OCI-LY1 (cell line): ENCODE measurements at regions not wholly inside any gene's neighbourhood (a gene's known extent, or its start where the extent isn't known, plus 50 kb on each side); places are given as distances from the start of the nearest gene placed in this dataset.

Experiments used
- CTCF ChIP-seq: fragments of 200-600 bp; sonication (generic), shearing (Covaris generic); IDR thresholded peaks from 2 replicates; pipeline ENCODE4 v1.5.1; 2017; ENCODE audit warnings: mild to moderate bottlenecking, antibody characterized with exemption, low read length, moderate library complexity, mixed read lengths
- EZH2 ChIP-seq: fragments of 200-600 bp; sonication (generic), shearing (Covaris generic); IDR thresholded peaks from 2 replicates; pipeline ENCODE4 v1.8.0; 2017; ENCODE audit warnings: borderline replicate concordance, mixed run types, mild to moderate bottlenecking, antibody characterized with exemption, low read length, moderate library complexity, mixed read lengths

DNA sequence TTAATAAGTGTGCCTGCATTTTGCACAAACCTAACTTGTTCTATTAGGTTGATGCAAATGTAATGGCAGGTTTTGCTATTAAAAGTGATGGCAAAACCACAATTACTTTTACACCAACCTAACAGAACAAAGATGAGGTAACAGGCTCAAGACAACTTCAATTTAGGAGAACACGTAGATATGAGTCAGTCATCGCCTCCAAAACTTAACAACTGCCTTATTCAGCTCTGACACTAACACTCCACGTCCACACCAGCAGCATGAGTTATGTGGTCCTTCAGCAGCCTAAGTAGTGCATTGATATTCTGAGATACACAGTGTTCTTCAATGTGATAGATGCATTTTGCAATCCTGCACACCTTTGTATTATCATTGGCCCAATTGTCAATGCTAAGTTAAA is 1175.1 kb upstream of the ACVR2A start:
- no peak for TF ChIP-seq CTCF
- TF ChIP-seq EZH2 = no peak
